Liver (tissue), 8 donors: ENCODE measurements at regions not wholly inside any gene's neighbourhood (a gene's known extent, or its start where the extent isn't known, plus 50 kb on each side); places are given as distances from the start of the nearest gene placed in this dataset.

Experiments used
- DNase-seq: peaks from one replicate; pipeline ENCODE4 v3.0.0-alpha.2; 2017; ENCODE audit warnings: low spot score
- H3K27ac ChIP-seq, 2 donors: one replicate each; pipeline ENCODE4 v1.7.0; 2013; ENCODE audit warnings: inconsistent platforms in 2 of 2, low read length in 2 of 2, control low read depth in 1 of 2, low read depth in 1 of 2, mild to moderate bottlenecking in 1 of 2
- H3K27me3 ChIP-seq, 4 donors: one replicate each; pipeline versions ENCODE4 v1.6.1 to v1.7.0; 2013; ENCODE audit warnings: low read length in 3 of 4, inconsistent platforms in 1 of 4, mild to moderate bottlenecking in 1 of 4, moderate library complexity in 1 of 4; ENCODE audit not compliant: control insufficient read depth in 4 of 4, insufficient read depth in 4 of 4
- H3K36me3 ChIP-seq, 4 donors: one replicate each; pipeline versions ENCODE4 v1.6.1 to v1.7.0; 2013; ENCODE audit warnings: low read length in 3 of 4, mild to moderate bottlenecking in 3 of 4, low read depth in 1 of 4, moderate library complexity in 1 of 4; ENCODE audit not compliant: control insufficient read depth in 4 of 4, insufficient read depth in 3 of 4
- H3K4me1 ChIP-seq, 4 donors: one replicate each; pipeline versions ENCODE4 v1.6.1 to v1.7.0; 2013; ENCODE audit warnings: low read length in 3 of 4, mild to moderate bottlenecking in 3 of 4, moderate library complexity in 1 of 4; ENCODE audit not compliant: control insufficient read depth in 4 of 4, insufficient read depth in 4 of 4
- H3K4me3 ChIP-seq, 3 donors: one replicate each; pipeline versions ENCODE4 v1.6.1 to v1.7.0; 2013; ENCODE audit warnings: low read length in 3 of 3, control low read depth in 1 of 3, low read depth in 1 of 3, mild to moderate bottlenecking in 1 of 3
- H3K9ac ChIP-seq, 2 donors: one replicate each; pipeline ENCODE4 v1.7.0; 2013; ENCODE audit warnings: low read length in 2 of 2, mild to moderate bottlenecking in 2 of 2, moderate library complexity in 2 of 2, control low read depth in 1 of 2, low read depth in 1 of 2
- H3K9me3 ChIP-seq, 4 donors: one replicate each; pipeline versions ENCODE4 v1.6.1 to v1.7.0; 2013; ENCODE audit warnings: low read length in 3 of 4; ENCODE audit not compliant: control insufficient read depth in 4 of 4
- ATF3 ChIP-seq: IDR thresholded peaks from 2 replicates; pipeline ENCODE4 v1.6.1; 2016; ENCODE audit warnings: antibody characterized with exemption
- CTCF ChIP-seq: fragments of 150-350 bp; IDR thresholded peaks from 2 replicates; pipeline ENCODE4 v1.5.1; 2017; ENCODE audit warnings: improper control_type of control experiment, low read depth, low read length; ENCODE audit not compliant: missing input control
- EGR1 ChIP-seq, 2 donors: IDR thresholded peaks; 2 replicates each; pipeline ENCODE4 v1.6.1; 2016 to 2018; ENCODE audit warnings: antibody characterized with exemption in 2 of 2, low read depth in 2 of 2
- FOXA1 ChIP-seq: IDR thresholded peaks from 2 replicates; pipeline ENCODE4 v1.6.1; 2016; ENCODE audit warnings: antibody characterized with exemption
- FOXA2 ChIP-seq: IDR thresholded peaks from 2 replicates; pipeline ENCODE4 v1.6.1; 2016; ENCODE audit warnings: antibody characterized with exemption
- GABPA ChIP-seq, 2 donors: IDR thresholded peaks in 1 of 2; conservative IDR thresholded peaks in 1 of 2; 2 replicates each; pipeline ENCODE4 v1.6.1; 2016; ENCODE audit warnings: antibody characterized with exemption in 2 of 2, mild to moderate bottlenecking in 1 of 2, moderate library complexity in 1 of 2
- HNF4A ChIP-seq, 2 donors: conservative IDR thresholded peaks; 2 replicates each; pipeline ENCODE4 v1.6.1; 2016; ENCODE audit warnings: antibody characterized with exemption in 2 of 2, mild to moderate bottlenecking in 2 of 2
- HNF4G ChIP-seq: IDR thresholded peaks from 2 replicates; pipeline ENCODE4 v1.6.1; 2016; ENCODE audit warnings: antibody characterized with exemption
- JUND ChIP-seq, 2 donors: IDR thresholded peaks; 2 replicates each; pipeline ENCODE4 v1.6.1; 2016; ENCODE audit warnings: antibody characterized with exemption in 2 of 2
- MAX ChIP-seq: IDR thresholded peaks from 2 replicates; pipeline ENCODE4 v1.6.1; 2016; ENCODE audit warnings: antibody characterized with exemption
- NR2F2 ChIP-seq: IDR thresholded peaks from 2 replicates; pipeline ENCODE4 v1.6.1; 2016; ENCODE audit warnings: antibody characterized with exemption
- RAD21 ChIP-seq, 2 donors: IDR thresholded peaks; 2 replicates each; pipeline ENCODE4 v1.6.1; 2016; ENCODE audit warnings: antibody characterized with exemption in 2 of 2, mild to moderate bottlenecking in 2 of 2
- REST ChIP-seq: IDR thresholded peaks from 2 replicates; pipeline ENCODE4 v1.6.1; 2016; ENCODE audit warnings: antibody characterized with exemption, mild to moderate bottlenecking
- RXRA ChIP-seq, 2 donors: IDR thresholded peaks; 2 replicates each; pipeline ENCODE4 v1.6.1; 2017 to 2018; ENCODE audit warnings: antibody characterized with exemption in 2 of 2, mild to moderate bottlenecking in 1 of 2
- SP1 ChIP-seq: IDR thresholded peaks from 2 replicates; pipeline ENCODE4 v1.6.1; 2018; ENCODE audit warnings: antibody characterized with exemption, mild to moderate bottlenecking
- TAF1 ChIP-seq: conservative IDR thresholded peaks from 2 replicates; pipeline ENCODE4 v1.6.1; 2016; ENCODE audit warnings: antibody characterized with exemption, mild to moderate bottlenecking
- YY1 ChIP-seq: IDR thresholded peaks from 2 replicates; pipeline ENCODE4 v1.6.1; 2016; ENCODE audit warnings: antibody characterized with exemption, mild to moderate bottlenecking
- ZBTB33 ChIP-seq: IDR thresholded peaks from 2 replicates; pipeline ENCODE4 v1.6.1; 2016; ENCODE audit warnings: antibody characterized with exemption
- WGBS: extraction: QIAGEN DNeasy Blood & Tissue Kit; methylation state at CpG from one replicate; pipeline ENCODE4 v1.1.7; 2013; 5-methylcytosine and 5-hydroxymethylcytosine counted together
- donor health status: healthy.
- donor health status: healthy.
- donor health status: healthy.
- donor health status: healthy.
- donor health status: healthy.

GRCh38 chr7:54014765-54015164, 527.4 kb upstream of the VSTM2A start:
- no peaks in the 10 kb centered on the region for H3K9me3 ChIP-seq
- no peaks in the 10 kb centered on the region for H3K27me3 ChIP-seq
- H3K4me3 ChIP-seq = no peak overlapping the region
- WGBS = 58% methylated on average over 2 of the region's 2 CpGs
- no peaks in the 10 kb centered on the region for H3K4me1 ChIP-seq
- no peak for DNase-seq
- H3K9ac ChIP-seq = no peak overlapping the region
- TF ChIP-seq FOXA2 (no peak), HNF4G (no peak), YY1 (no peak), CTCF (no peak), REST (no peak), FOXA1 (no peak), MAX (no peak), EGR1 (IDR thresholded peaks at IDR 0.05; ENCODE audit: low read depth in 2 of 2) (no peak), SP1 (no peak), ZBTB33 (no peak), GABPA (IDR thresholded peaks at IDR 0.05 in 1 of 2, conservative IDR thresholded peaks at IDR 0.05 in 1 of 2) (no peak), RAD21 (IDR thresholded peaks at IDR 0.05) (no peak), NR2F2 (no peak), HNF4A (conservative IDR thresholded peaks at IDR 0.05) (no peak), ATF3 (no peak), JUND (IDR thresholded peaks at IDR 0.05) (no peak), RXRA (IDR thresholded peaks at IDR 0.05) (no peak), TAF1 (no peak)
- H3K36me3 ChIP-seq = no peaks in the 10 kb centered on the region
- H3K27ac ChIP-seq = no peak overlapping the region

- TF ChIP-seq HNF4A (conservative IDR thresholded peaks at IDR 0.05) = no peak
- TF ChIP-seq MAX = no peak
- no peak for TF ChIP-seq ATF3
- TF ChIP-seq FOXA2 = no peak
- no peak for TF ChIP-seq REST
- no peak for TF ChIP-seq SP1
- TF ChIP-seq HNF4G = no peak
- TF ChIP-seq TAF1 = no peak
- TF ChIP-seq EGR1 (IDR thresholded peaks at IDR 0.05; ENCODE audit: low read depth in 2 of 2) = no peak
- no peaks in the 10 kb centered on the region for H3K36me3 ChIP-seq
- no peaks in the 10 kb centered on the region for H3K9me3 ChIP-seq
- H3K9ac ChIP-seq = no peak overlapping the region
- H3K4me1 ChIP-seq = no peaks in the 10 kb centered on the region
- H3K4me3 ChIP-seq = no peak overlapping the region
- no peaks in the 10 kb centered on the region for H3K27me3 ChIP-seq
- no peak for DNase-seq
- WGBS = 61% methylated on average over 2 of the region's 2 CpGs
- no peak overlapping the region for H3K27ac ChIP-seq
These were observed 526.9 kb upstream of the VSTM2A start for GRCh38 chr7:54015251-54015650.
